HG03175 (cell line): ENCODE measurements at regions not wholly inside any gene's neighbourhood (a gene's known extent, or its start where the extent isn't known, plus 50 kb on each side); places are given as distances from the start of the nearest gene placed in this dataset.

Experiments
- ATAC-seq: cut with Tn5 transposase; IDR thresholded peaks from one replicate; pipeline ENCODE4 v1.9.1; 2021; ENCODE audit warnings: mild to moderate bottlenecking, moderate library complexity; ENCODE audit not compliant: unreplicated experiment

GRCh38 chr6:26284537-26285142 is 80.4 kb upstream of the BTN3A2 start:
- ATAC-seq, result no peak

GRCh38 chr6:26285143-26286134 is 79.6 kb upstream of the BTN3A2 start:
- ATAC-seq, result peak; percentile 78

- ATAC-seq, result no peak
Observed at GRCh38 chr6:26286168-26286877, 78.7 kb upstream of the BTN3A2 start.

GRCh38 chr6:26288155-26288554 is 76.8 kb upstream of the BTN3A2 start:
- no peak for ATAC-seq

GRCh38 chr6:26290941-26291340 is 74.1 kb upstream of the BTN3A2 start:
- no peak for ATAC-seq

- no peak for ATAC-seq
Observed at GRCh38 chr6:26292709-26293108, 72.3 kb upstream of the BTN3A2 start.

- ATAC-seq, result no peak
Observed at GRCh38 chr6:26294302-26294701, 70.7 kb upstream of the BTN3A2 start.

- no peak for ATAC-seq
Observed at GRCh38 chr6:26295691-26296555, 69.1 kb upstream of the BTN3A2 start.

- no peak for ATAC-seq
Observed at GRCh38 chr6:26296556-26296856, 68.5 kb upstream of the BTN3A2 start.

GRCh38 chr6:26296857-26297648 is 67.9 kb upstream of the BTN3A2 start:
- no peak for ATAC-seq

- no peak for ATAC-seq
Observed at GRCh38 chr6:26299286-26300042, 65.5 kb upstream of the BTN3A2 start.

GRCh38 chr6:26300043-26300331 is 65.0 kb upstream of the BTN3A2 start:
- no peak for ATAC-seq

- ATAC-seq, result no peak
Observed at GRCh38 chr6:26300359-26300758, 64.6 kb upstream of the BTN3A2 start.

- no peak for ATAC-seq
Observed at GRCh38 chr6:26300828-26301227, 64.2 kb upstream of the BTN3A2 start.

- no peak for ATAC-seq
Observed at GRCh38 chr6:26301638-26302037, 63.4 kb upstream of the BTN3A2 start.

- ATAC-seq, result no peak
Observed at GRCh38 chr6:26302941-26303559, 61.9 kb upstream of the BTN3A2 start.

GRCh38 chr6:26304213-26304796 is 60.7 kb upstream of the BTN3A2 start:
- ATAC-seq, result no peak

GRCh38 chr6:26304797-26305640 is 60.0 kb upstream of the BTN3A2 start:
- peak; percentile 36 for ATAC-seq
